Stimulated activated CD4-positive, alpha-beta T cell treated with anti-CD3 and anti-CD28 coated beads, Interleukin-15, amount 100 ng/mL, for 1 hour (primary cell): ENCODE measurements at regions not wholly inside any gene's neighbourhood (a gene's known extent, or its start where the extent isn't known, plus 50 kb on each side); places are given as distances from the start of the nearest gene placed in this dataset.

ENCODE experiments used
- DNase-seq, 2 donors: peaks; one replicate each; pipeline ENCODE4 v3.0.0-alpha.2; 2020; ENCODE audit warnings: low read depth in 1 of 2, low spot score in 1 of 2

- no peak for DNase-seq
Observed at GRCh38 chr5:148708854-148709253, 54.5 kb upstream of the HTR4 start.

DNA sequence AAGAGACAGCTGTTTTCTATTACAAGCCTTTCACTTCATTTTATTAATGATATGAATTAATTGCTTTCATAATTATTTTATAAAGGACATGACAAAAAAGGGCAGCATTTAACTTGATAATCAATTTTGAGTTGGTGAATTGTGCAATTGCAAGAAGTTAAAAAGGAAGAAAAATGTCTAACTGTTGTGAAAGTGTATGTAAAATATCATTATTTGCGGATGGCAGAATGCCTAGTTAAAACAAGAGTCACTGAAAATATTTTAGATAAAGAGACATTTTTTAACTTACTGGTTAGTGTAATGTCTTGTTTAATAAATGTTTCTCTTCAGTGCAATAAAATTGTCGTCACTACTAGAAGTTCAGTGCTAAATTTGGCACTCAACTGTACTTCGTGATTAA lies 57.6 kb upstream of the HTR4 start:
- DNase-seq, result no peak

DNA sequence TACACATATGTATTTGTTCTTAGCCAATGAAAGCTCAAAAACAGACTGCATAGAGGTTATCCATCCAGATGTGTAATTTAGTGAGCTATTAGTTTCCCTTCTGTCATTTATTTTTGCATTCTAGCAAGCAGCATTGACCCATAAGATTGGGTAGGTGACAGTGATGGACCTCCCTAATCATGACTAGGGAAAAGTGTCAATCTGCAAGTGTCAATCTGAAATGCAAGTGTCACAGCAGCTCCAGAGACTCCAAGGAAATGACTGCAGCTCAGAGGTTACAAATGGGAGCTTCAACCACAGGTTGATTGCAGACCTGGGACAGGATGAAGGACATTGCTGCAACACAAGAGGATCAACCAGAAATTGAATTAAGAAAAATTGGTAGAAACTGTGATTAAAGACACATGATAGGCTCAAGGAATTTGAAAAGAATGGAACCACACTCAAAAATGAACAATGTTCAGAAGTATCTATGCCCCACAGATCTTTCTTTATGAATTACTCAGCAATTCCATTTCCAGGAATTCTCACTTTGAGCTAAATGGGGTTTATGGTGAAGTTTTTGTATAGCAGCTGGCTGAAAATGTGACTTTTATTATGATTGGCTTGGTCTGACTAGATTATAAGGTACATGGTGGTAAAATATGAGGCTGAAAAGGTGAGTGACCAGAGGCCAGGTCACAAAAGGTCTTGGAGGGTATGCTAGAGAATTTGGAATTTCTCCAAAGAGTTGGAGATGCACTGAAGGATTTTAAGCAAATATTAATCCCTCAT lies 59.6 kb upstream of the HTR4 start:
- no peak for DNase-seq

GRCh38 chr5:148716716-148717115 lies 62.4 kb upstream of the HTR4 start:
- DNase-seq, result no peak

DNA sequence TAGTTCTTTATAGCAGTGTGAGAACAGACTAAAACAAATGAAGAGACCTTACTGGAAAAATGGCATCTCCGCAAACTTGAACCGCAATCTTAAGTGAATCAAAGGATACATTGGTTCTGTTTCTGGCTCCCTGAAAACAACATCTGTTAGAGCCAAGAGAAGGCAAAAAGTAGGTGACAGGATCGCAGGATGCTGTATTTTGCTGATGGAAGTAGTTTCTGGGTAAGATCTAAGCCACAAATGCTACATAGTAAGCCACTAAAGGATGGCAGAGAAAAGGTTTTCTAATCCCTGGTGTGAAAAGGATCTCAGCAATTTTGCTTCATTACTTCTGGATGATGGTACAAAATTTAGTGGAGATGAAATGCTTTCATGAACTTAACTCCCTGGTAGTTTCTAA lies 63.3 kb upstream of the HTR4 start:
- no peak for DNase-seq

DNA sequence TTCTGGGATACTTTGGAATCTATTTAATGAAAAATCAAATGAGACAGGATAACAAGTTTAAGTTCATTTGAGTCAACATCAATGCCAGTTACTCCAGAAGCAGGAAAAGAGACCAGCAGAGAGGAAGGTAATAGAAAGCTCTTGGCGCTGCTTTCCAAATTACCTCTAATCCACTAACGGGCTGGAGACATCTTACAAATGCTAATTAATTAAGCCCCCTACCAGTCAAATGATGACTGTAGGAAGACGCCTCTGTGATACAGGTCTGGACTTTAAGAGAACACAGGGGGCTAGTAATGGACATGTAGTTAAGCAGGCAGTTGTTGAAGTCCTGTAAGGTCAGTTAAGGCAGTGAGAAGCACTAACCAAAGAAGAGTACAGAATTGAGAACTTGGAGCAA lies 65.3 kb upstream of the HTR4 start:
- DNase-seq, result no peak

GRCh38 chr5:148720257-148720656 lies 65.9 kb upstream of the HTR4 start:
- no peak for DNase-seq

DNA sequence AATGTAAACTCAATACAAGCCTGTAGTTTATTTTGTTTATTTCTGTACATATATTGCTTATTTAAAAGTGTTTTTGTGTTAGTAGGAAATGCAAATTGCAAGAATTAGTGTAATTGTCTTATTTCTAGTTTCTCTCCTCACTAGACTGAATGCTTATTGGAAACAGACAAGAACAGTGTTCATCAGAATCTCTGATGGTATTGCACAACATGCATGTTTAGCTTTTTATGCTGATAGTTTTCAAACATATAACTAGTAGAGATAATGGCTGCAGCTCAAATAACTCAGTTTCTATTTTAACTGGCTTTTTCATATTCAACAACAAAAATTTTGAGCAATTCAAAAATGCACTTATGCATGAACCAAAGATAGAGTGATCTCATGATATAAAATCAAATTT lies 68.8 kb upstream of the HTR4 start:
- DNase-seq, result no peak

DNA sequence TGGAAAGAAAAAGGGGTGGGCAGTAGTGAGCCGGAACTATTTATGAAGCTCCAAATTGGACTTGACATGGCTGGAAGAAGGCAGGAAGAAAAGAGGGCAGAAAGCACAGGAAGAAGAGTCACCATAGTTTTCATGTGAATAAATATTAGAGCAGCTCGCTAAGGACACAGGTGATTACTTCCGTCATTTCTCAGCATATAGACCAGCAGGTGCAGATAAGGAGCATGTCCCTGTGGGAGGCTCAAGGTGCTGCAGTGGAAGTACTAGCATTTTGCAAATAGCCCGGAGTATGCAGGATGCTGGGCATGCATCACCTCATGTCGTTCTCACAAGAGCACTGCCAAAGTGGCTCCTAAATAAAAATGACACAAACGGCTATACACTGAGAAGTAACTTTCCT lies 71.3 kb upstream of the HTR4 start:
- DNase-seq, result no peak

- DNase-seq, result no peak
Observed at GRCh38 chr5:148729182-148729581, 74.9 kb upstream of the HTR4 start.

- DNase-seq, result no peak
Observed at GRCh38 chr5:148730270-148730669, 75.9 kb upstream of the HTR4 start.

GRCh38 chr5:148730942-148731898 lies 76.9 kb upstream of the HTR4 start:
- DNase-seq, result peak; percentile 3 to 23

DNA sequence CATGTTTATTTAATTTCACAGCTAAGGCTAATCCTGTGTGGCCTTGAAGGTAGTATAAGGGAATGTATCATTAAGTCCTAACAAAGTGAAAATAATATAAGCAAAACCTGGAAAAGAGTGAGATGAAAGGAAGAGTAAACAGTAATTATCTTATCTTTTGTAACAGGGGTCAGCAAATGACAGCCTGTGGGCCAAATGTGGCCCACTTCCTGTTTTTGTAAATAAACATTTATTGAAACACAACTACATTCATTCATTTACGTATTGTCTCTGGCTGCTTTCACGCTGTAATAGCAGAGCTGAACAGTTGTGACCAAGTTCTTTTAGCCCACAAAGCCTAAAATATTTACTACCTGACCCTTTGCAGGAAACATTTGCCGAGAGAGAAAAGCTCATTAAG lies 78.4 kb upstream of the HTR4 start:
- DNase-seq, result no peak

DNA sequence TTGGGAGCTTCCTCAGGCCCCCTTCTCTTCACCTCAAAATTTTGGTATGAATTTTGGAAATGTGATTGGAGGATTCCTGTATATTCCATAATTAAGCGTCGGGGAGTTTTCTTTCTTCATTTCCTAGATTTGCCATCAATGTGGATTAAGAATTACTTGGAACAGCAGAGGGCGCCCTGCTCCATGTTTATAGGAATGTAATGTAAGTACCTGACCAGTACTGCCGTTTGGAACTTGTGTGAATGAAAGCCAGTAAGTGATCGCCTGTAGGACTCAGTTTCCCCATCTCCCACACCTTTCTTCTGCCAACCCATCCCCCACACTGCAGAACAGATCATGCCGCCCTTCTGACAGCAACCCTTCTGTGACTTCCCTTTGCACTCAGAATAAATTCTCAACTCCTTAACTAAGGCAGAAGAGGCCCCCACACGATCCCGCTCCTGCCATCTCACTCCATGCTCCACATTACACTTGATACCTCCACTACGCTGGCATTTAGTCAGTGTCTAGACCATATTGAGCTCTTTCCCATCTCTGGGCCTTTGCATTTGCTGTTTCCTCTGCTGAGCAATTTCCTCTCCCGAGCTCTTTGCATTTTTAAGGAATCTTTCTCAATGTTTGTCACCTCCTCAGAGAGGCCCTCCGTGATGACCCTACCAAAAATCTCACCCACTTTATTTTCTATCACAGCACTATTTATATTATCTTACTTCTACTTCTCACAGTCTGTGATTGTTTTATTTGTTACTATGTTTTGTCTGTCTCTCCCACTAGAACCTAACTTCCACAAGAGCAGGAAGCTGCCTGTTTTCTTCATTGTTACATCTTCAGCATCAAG lies 79.5 kb upstream of the HTR4 start:
- peak; percentile 28 to 33 for DNase-seq

DNA sequence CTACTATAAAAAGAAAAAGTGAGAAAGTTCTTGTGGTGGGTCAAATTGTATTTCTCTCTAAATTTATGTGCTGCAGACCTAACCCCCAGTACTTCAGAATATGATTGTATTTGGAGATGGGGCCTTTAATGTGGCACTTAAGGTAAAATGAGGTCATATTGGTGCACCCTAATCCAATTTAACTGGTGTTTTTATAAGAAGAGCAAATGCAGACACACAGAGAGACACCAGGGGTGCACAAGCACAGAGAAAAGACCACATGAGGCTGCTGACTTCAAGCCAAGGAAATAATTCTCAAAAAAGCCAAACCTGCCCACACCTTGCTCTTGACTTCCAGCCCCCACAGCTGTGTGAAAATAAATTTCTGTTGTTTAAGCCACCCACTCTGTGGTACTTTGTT lies 80.2 kb upstream of the HTR4 start:
- DNase-seq, result no peak

- DNase-seq, result no peak
Observed at GRCh38 chr5:148735301-148735835, 81.0 kb upstream of the HTR4 start.

DNA sequence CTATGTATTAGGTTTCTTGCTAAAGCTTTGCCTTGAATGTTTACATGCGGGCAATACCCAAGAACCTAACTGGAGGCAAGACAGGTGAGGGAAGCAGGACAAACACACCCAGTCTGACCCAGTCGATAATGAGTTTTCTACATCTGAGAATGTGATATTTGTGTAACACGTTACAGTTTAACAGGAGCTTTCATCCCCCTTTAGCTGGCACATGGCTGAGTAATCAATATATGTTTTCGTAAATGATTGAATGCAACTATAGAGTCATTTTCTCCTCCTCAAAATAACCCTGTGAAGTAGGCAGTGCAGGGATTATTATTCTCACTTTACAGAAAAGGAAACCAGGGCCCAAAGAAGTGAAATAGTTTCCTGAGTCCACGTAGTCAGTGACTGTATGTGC lies 84.7 kb upstream of the HTR4 start:
- DNase-seq, result no peak

- no peak for DNase-seq
Observed at GRCh38 chr5:148739524-148739923, 85.2 kb upstream of the HTR4 start.

DNA sequence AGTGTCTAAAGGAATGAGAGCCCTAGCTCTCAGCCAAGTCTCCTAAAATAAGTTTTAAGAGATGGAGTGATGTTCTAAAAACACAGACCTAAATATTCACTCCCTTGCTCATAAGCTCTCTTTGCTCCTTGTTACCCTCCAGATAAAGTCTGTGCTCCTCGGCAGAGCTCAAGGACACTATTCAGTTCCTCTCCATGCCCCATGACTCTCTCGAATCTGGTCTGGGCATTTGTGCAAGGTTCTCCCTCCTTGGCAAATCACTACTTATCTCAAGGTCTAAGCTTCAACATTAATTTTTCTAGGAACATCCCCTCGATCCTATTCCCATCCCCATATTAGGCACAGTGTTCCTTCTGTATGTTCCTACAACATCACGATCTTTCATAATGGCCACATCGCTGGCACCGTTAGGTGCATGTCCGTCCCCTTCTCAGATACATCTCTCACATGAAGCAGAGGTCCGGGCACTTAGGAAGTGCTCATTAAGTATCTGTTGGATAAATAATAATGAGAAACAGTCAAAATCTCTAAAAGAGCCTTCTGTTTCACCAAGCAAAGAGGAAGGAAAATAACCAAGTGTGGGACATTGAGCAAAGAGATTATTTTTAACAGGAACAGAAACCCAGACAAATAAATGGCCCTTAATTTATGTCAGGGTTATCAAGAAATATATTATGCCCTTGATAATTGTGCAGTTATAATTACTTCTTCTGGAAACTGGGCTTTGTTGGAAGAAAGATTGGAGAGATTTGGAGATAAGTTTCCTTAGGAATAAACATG lies 85.9 kb upstream of the HTR4 start:
- no peak for DNase-seq

DNA sequence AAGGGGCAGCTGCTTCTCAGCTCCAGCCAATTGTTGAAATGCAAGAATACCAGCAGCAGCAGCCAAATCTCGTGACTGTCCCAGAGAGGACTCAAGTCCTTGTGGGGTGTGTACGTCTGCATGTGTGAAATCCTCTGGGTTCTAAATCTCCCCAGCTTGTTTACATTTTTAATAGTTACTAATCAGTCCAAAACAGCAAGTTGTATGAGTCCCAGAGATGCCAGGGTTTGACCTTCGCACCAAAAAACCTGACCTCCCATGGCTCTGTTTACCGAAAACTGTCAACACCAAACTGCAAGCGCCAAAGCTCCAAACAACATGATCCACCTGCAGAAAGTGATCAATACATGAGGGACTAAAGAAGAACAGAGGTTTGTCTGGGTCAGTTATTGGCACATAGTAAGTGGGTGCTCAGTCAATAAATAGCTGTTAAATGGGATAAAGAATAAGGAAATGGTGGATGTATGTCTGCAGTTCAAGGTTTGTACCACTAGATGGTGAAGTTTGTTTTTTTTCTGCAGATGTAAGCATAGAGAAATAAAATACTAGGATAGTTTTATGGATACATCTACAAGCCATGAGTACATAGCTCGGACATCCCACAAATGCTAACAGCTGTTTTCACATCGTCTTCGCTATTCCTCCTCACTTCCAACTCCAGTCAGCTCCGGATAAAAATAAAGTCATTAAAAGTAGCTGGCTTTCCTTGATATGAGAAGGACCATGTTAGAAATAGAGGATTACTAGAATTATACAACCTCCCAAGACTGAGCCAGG lies 85.3 kb upstream of the ADRB2 start:
- no peak for DNase-seq
